Spleen (tissue), 11 donors: ENCODE measurements at regions not wholly inside any gene's neighbourhood (a gene's known extent, or its start where the extent isn't known, plus 50 kb on each side); places are given as distances from the start of the nearest gene placed in this dataset.

Experiments
- DNase-seq: peaks from one replicate; pipeline ENCODE4 v3.0.0-alpha.2; 2020
- H3K27ac ChIP-seq, 8 donors: fragments of 200-600 bp; sonication (generic) in 7 of 8; 1 replicate in 4 of 8; 2 replicates in 4 of 8; pipeline versions ENCODE4 v1.5.0 to v1.8.0; 2016 to 2021; ENCODE audit warnings: inconsistent platforms in 4 of 8, mild to moderate bottlenecking in 4 of 8, moderate library complexity in 1 of 8
- H3K27me3 ChIP-seq, 7 donors: fragments of 200-600 bp; sonication (generic) in 6 of 7; replicated peaks in 1 of 7; 1 replicate in 4 of 7; 2 replicates in 3 of 7; pipeline versions ENCODE4 v1.5.0 to v1.8.0; 2016 to 2021; ENCODE audit warnings: inconsistent platforms in 3 of 7, mild to moderate bottlenecking in 1 of 7
- H3K36me3 ChIP-seq, 6 donors: fragments of 200-600 bp; sonication (generic) in 5 of 6; 1 replicate in 4 of 6; 2 replicates in 2 of 6; pipeline versions ENCODE4 v1.5.0 to v1.8.0; 2016 to 2021; ENCODE audit warnings: inconsistent platforms in 2 of 6
- H3K4me1 ChIP-seq, 6 donors: fragments of 200-600 bp; sonication (generic) in 5 of 6; 1 replicate in 3 of 6; 2 replicates in 3 of 6; pipeline versions ENCODE4 v1.5.0 to v1.8.0; 2016 to 2021; ENCODE audit warnings: inconsistent platforms in 3 of 6
- H3K4me3 ChIP-seq, 8 donors: fragments of 200-600 bp; sonication (generic) in 7 of 8; 1 replicate in 4 of 8; 2 replicates in 4 of 8; pipeline versions ENCODE4 v1.5.0 to v1.8.0; 2016 to 2021; ENCODE audit warnings: inconsistent platforms in 4 of 8, mild to moderate bottlenecking in 4 of 8, moderate library complexity in 2 of 8
- H3K9me3 ChIP-seq, 8 donors: fragments of 200-600 bp; sonication (generic) in 7 of 8; 1 replicate in 4 of 8; 2 replicates in 4 of 8; pipeline versions ENCODE4 v1.5.0 to v1.8.0; 2016 to 2021; ENCODE audit warnings: inconsistent platforms in 4 of 8
- POLR2A ChIP-seq, 3 donors: fragments of 450-650 bp; IDR thresholded peaks; one replicate each; pipeline ENCODE4 v1.5.1; 2017; ENCODE audit warnings: antibody characterized with exemption in 3 of 3, mild to moderate bottlenecking in 1 of 3
- POLR2AphosphoS5 ChIP-seq, 3 donors: sonication (generic); formaldehyde crosslinking; IDR thresholded peaks; one replicate each; pipeline ENCODE4 v1.5.1; 2017; ENCODE audit warnings: antibody characterized with exemption in 3 of 3
- WGBS, 5 donors: extraction: QIAGEN DNeasy Blood & Tissue Kit in 3 of 5; methylation state at CpG; one replicate each; pipeline versions ENCODE4 v1.1.5 to v1.1.7; 2013 to 2018; 5-methylcytosine and 5-hydroxymethylcytosine counted together
- intact Hi-C: fragments of 100-400 bp; cut with DNase I; formaldehyde crosslinking; loops from one replicate; pipeline ENCODE4 v1.15.0; 2023; ENCODE audit warnings: low total_unique reads
- TF ChIP-seq, protein P1 (sequence below), 11 experiments: fragments of 200-600 bp in 7 of 11; fragments of 450-650 bp in 4 of 11; sonication (generic) in 4 of 11; IDR thresholded peaks in 8 of 11; conservative IDR thresholded peaks in 3 of 11; 1 replicate in 7 of 11; 2 replicates in 4 of 11; pipeline versions ENCODE4 v1.4.0 to v1.8.0; 2016 to 2021; ENCODE audit warnings: antibody characterized with exemption in 11 of 11, inconsistent platforms in 4 of 11, mild to moderate bottlenecking in 1 of 11
- donor health status: healthy with polysubstance abuse.
- donor health status: DM: no; HTN: no; CAD: no; lungs with moderate emphysema.
- donor health status: DM: no; HTN: no; CAD: no.
- donor health status: Bipolar disorder and iron deficiency.
- donor health status: healthy.
- donor health status: DM: no; HTN: no; CAD: no.
- donor health status: DM: yes; HTN: yes; CAD: no.

DNA sequence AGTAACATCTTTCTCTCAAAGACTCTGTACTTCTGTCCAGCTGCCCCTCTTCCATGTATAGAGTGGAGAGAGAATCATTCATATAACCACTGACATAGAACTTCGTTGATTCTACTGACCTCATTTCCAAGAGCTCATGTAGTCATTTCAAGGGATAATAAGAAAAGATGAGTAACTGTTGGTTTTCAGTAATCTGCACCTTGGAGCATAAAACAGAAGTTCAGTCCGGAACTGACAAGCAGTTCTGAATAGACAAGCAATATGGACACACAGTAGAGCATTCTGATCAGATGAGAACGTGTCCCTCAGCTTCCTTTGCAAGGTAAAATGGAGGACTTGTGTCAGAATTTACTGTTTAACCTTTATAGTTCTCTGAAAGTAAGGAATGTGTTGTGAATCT is 847.1 kb downstream of the REEP3 start:
- no peaks in the 10 kb centered on the region for H3K4me1 ChIP-seq
- no peak for DNase-seq
- H3K36me3 ChIP-seq, result no peaks in the 10 kb centered on the region
- H3K27ac ChIP-seq, result no peak overlapping the region
- H3K27me3 ChIP-seq, result no peaks in the 10 kb centered on the region
- WGBS, 5 donors, result 67 to 74% (median 71%) methylated on average over 3 of the region's 3 CpGs
- intact Hi-C loops, result no loop called here
- H3K9me3 ChIP-seq, result no peaks in the 10 kb centered on the region
- TF ChIP-seq POLR2AphosphoS5 (IDR thresholded peaks at IDR 0.05), result no peak
- TF ChIP-seq POLR2A (IDR thresholded peaks at IDR 0.05), result no peak
- TF ChIP-seq, protein P1, sequence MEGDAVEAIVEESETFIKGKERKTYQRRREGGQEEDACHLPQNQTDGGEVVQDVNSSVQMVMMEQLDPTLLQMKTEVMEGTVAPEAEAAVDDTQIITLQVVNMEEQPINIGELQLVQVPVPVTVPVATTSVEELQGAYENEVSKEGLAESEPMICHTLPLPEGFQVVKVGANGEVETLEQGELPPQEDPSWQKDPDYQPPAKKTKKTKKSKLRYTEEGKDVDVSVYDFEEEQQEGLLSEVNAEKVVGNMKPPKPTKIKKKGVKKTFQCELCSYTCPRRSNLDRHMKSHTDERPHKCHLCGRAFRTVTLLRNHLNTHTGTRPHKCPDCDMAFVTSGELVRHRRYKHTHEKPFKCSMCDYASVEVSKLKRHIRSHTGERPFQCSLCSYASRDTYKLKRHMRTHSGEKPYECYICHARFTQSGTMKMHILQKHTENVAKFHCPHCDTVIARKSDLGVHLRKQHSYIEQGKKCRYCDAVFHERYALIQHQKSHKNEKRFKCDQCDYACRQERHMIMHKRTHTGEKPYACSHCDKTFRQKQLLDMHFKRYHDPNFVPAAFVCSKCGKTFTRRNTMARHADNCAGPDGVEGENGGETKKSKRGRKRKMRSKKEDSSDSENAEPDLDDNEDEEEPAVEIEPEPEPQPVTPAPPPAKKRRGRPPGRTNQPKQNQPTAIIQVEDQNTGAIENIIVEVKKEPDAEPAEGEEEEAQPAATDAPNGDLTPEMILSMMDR (IDR thresholded peaks at IDR 0.05 in 8 of 11, conservative IDR thresholded peaks at IDR 0.05 in 3 of 11), result no peak
- H3K4me3 ChIP-seq, result no peak overlapping the region

DNA sequence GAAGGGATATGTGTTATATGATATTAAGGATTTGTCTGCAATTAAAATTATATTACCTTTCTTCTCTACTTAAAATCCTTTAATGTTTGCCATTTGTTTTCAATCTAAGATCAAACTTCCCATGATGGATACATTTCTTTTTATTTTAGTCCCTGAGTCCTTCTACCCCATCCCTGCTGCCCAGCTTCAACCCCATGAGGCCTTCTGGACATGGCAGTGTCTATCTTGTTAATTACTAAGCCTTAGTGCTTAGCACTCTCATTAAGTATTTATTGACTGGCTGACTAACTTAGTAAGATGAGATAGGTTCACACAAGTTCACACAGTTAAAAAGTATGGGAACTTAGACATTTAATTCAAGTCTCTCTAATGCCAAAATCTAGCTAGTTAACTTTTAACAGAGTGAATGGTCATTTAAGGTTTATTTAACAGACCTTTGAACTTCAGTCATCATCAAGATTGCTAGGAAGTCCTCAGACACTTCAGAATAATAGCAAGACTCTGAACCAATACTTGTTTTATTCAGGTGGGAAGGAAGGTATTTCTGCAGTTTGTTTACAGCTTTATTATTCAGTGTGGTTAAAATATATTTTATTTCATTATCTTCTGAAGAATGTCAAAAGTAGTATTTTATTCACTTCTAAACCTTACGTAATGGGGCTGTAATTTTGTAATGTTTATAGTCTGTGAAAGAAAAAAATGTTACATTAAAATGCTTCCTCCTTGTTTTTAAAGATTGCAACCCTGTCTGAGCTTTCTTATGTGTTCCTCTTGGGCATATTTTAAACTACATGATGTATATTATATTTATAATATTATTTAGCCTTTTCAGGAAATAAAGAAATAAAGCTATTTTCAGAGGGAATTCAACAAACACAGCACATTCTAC is 848.9 kb downstream of the REEP3 start:
- 63 to 82% (median 70%) methylated on average over 1 of the region's 1 CpG for WGBS, 5 donors
- no peaks in the 10 kb centered on the region for H3K36me3 ChIP-seq
- no peaks in the 10 kb centered on the region for H3K27me3 ChIP-seq
- TF ChIP-seq POLR2AphosphoS5 (IDR thresholded peaks at IDR 0.05) (no peak), POLR2A (IDR thresholded peaks at IDR 0.05) (no peak)
- TF ChIP-seq, protein P1 (IDR thresholded peaks at IDR 0.05 in 8 of 11, conservative IDR thresholded peaks at IDR 0.05 in 3 of 11), result no peak
- H3K9me3 ChIP-seq, result no peaks in the 10 kb centered on the region
- no peak for DNase-seq
- H3K4me1 ChIP-seq, result no peaks in the 10 kb centered on the region
- intact Hi-C loops, result no loop called here
- H3K27ac ChIP-seq, result no peak overlapping the region
- H3K4me3 ChIP-seq, result no peak overlapping the region

DNA sequence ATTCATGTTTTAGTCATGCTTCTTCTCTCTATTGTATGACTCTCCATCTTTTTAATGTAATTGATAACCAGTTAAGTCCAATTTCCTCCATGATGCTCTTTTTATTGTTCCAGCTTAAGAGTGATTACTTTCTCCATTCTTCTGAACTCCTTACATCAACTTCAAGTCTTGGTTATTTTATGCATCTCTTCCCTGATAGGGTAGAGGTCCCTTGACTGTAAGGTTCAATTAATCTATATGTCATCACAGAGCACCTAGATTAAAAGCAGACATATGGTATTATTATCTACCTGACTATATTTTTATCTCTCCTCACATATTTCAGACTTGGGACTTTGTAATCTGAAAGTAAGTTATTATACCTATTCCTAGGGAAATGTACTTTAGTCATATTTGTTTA is 853.1 kb downstream of the REEP3 start:
- intact Hi-C loops, result no loop called here
- Histone ChIP-seq H3K27ac (no peak overlapping the region), H3K9me3 (peaks cover 0 to 6% (median 0%) of the 10 kb centered on the region in 8 donors), H3K4me1 (no peaks in the 10 kb centered on the region), H3K27me3 (no peaks in the 10 kb centered on the region), H3K36me3 (no peaks in the 10 kb centered on the region), H3K4me3 (no peak overlapping the region)
- DNase-seq, result no peak
- TF ChIP-seq, protein P1 (IDR thresholded peaks at IDR 0.05 in 8 of 11, conservative IDR thresholded peaks at IDR 0.05 in 3 of 11), result no peak
- TF ChIP-seq POLR2A (IDR thresholded peaks at IDR 0.05) (no peak), POLR2AphosphoS5 (IDR thresholded peaks at IDR 0.05) (no peak)

DNA sequence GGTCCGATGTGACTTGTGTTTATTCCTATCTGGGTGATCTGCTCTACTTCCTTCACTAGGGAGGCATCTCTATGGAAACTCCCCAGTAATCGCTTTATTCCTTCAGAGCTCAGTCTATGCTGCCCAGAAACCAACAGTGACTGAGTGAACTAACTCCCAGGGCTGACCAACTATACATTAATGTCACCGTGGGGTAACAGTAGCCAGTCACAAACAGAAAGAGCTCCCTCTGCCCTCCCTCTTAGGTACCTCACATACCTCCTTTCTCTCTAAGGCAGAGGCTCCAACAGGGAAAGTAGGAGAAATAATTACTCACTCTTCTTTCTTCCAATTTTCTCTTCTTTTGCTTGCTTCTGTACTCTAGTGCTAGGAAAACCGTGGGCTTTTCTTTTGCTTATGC is 855.0 kb downstream of the REEP3 start:
- WGBS, 5 donors, result 40 to 53% (median 44%) methylated on average over 4 of the region's 4 CpGs

More for the DNA sequence above, 855.0 kb downstream of the REEP3 start:
- peaks cover 0 to 6% (median 0%) of the 10 kb centered on the region in 8 donors for H3K9me3 ChIP-seq
- H3K36me3 ChIP-seq, result no peaks in the 10 kb centered on the region
- no peaks in the 10 kb centered on the region for H3K27me3 ChIP-seq
- no peak overlapping the region for H3K4me3 ChIP-seq
- no peak overlapping the region for H3K27ac ChIP-seq
- H3K4me1 ChIP-seq, result no peaks in the 10 kb centered on the region
- intact Hi-C loops, result no loop called here
- TF ChIP-seq POLR2AphosphoS5 (IDR thresholded peaks at IDR 0.05), result no peak
- TF ChIP-seq POLR2A (IDR thresholded peaks at IDR 0.05), result no peak
- TF ChIP-seq, protein P1 (IDR thresholded peaks at IDR 0.05 in 8 of 11, conservative IDR thresholded peaks at IDR 0.05 in 3 of 11), result no peak
- DNase-seq, result no peak
